ENCODE measurements at regions not wholly inside any gene's neighbourhood (a gene's known extent, or its start where the extent isn't known, plus 50 kb on each side); places are given as distances from the start of the nearest gene placed in this dataset.
"Not testable (repeated sequence)": the region's sequence is repeated elsewhere in the genome, so short reads cannot be mapped to it uniquely, and the experiment has no call there.

GRCh38 chr2:192515937-192516336 lies 321.2 kb upstream of the TMEFF2 start (continued):
- TF ChIP-seq ERG (CRISPR knock-in tag; IDR thresholded peaks at IDR 0.05): no peak
- TF ChIP-seq ZNF425 (CRISPR knock-in tag; conservative IDR thresholded peaks at IDR 0.05): no peak
- no peak for TF ChIP-seq ZBTB21 (CRISPR knock-in tag; IDR thresholded peaks at IDR 0.05; ENCODE audit: borderline replicate concordance)

GRCh38 chr2:192513575-192513974 lies 318.8 kb upstream of the TMEFF2 start:
- H3K4me3 Mint-ChIP-seq: no peak overlapping the region
- ATAC-seq (no peak), DNase-seq (ENCODE audit: low spot score) (no peak)
- no peak for TF ChIP-seq NR1H2 (CRISPR knock-in tag; IDR thresholded peaks at IDR 0.05)
- TF ChIP-seq ZNF416 (CRISPR knock-in tag; IDR thresholded peaks at IDR 0.05): no peak
- no peak for TF ChIP-seq PRDM15 (CRISPR knock-in tag; IDR thresholded peaks at IDR 0.05)
- no peak for TF ChIP-seq AR (CRISPR knock-in tag; IDR thresholded peaks at IDR 0.05)
- TF ChIP-seq OVOL2 (CRISPR knock-in tag; IDR thresholded peaks at IDR 0.05; ENCODE audit: borderline replicate concordance): no peak
- TF ChIP-seq E2F5 (CRISPR knock-in tag; IDR thresholded peaks at IDR 0.05): no peak
- no peak for TF ChIP-seq ETV6 (CRISPR knock-in tag; IDR thresholded peaks at IDR 0.05)
- TF ChIP-seq ZNF281 (CRISPR knock-in tag; IDR thresholded peaks at IDR 0.05): no peak
- H3K9me3 Mint-ChIP-seq: no peaks in the 10 kb centered on the region
- H3K4me1 Mint-ChIP-seq: no peaks in the 10 kb centered on the region
- POLR2A ChIA-PET: no interaction called here
- no peaks in the 10 kb centered on the region for H3K27me3 Mint-ChIP-seq (ENCODE audit: low read depth)
- no peaks in the 10 kb centered on the region; the same call in none of the 2 replicates for H3K36me3 Mint-ChIP-seq
- no peak overlapping the region for H3K27ac Mint-ChIP-seq
- CTCF ChIA-PET: no interaction called here

GRCh38 chr2:192507836-192508450 lies 313.2 kb upstream of the TMEFF2 start:
- POLR2A ChIA-PET; H3K4me1 Mint-ChIP-seq; CTCF ChIA-PET; H3K27me3 Mint-ChIP-seq (ENCODE audit: low read depth); H3K4me3 Mint-ChIP-seq; DNase-seq (ENCODE audit: low spot score); H3K27ac Mint-ChIP-seq; ATAC-seq: not testable (repeated sequence)
- Mint-ChIP-seq H3K36me3 (peaks cover 30% of the 10 kb centered on the region), H3K9me3 (peaks cover 40% of the 10 kb centered on the region)

Measured in WTC11 (cell line).